ENCODE measurements at regions not wholly inside any gene's neighbourhood (a gene's known extent, or its start where the extent isn't known, plus 50 kb on each side); places are given as distances from the start of the nearest gene placed in this dataset.

DNA sequence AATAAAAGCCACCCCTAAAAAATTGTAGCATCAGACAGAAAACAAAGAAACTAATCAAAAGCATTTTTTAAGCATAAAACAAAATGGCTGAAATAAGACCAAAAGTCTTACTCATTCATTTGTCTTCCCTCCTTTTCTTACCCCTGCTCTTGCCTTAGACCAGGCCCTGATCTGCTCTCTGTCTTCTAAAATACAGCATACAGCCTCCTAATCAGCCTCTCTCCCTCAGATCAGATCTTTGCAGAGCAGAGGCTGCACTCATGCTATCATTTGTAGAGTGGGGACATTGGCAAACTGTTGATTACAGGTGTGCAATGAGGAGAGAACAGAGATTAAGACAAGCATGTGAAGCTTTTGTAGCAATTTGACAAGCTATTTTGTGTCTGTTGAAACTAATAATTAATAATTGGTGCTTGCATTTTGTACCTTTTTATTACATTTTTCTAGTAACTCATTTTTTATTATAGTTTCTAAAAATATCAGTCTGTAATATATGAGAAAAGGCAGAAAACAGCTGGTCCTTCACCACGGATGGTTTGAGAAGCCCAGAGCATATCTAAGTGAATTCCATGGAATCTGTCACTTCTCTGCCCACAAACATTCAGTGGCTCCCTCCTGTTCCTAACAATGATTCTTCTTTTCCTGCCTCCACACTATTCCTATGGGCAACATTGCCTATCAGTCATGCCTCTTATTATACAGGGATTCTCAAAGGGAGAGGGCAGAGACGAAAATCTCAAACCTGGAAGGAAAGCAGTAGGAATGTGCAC is 286.2 kb upstream of the STT3B start:
- no peaks in the 10 kb centered on the region for H3K36me3 ChIP-seq (ENCODE audit: control insufficient read depth, insufficient read depth, low read length)
- DNase-seq = peak; percentile 44
- H3K9ac ChIP-seq (ENCODE audit: low read length) = no peak overlapping the region
- no peak overlapping the region for H3K56ac ChIP-seq (ENCODE audit: low read length)
- H3K23ac ChIP-seq (ENCODE audit: low read length) = no peak overlapping the region
- H2BK15ac ChIP-seq (replicated peaks; ENCODE audit: low read depth) = no peak overlapping the region
- no peak overlapping the region for H2AK5ac ChIP-seq (ENCODE audit: low read length)
- H3K79me1 ChIP-seq (ENCODE audit: low read length) = no peaks in the 10 kb centered on the region
- H3K4me1 ChIP-seq (ENCODE audit: control insufficient read depth, low read depth, low read length) = no peaks in the 10 kb centered on the region
- H2BK5ac ChIP-seq (ENCODE audit: low read length) = no peak overlapping the region
- H3K18ac ChIP-seq (ENCODE audit: low read length) = no peak overlapping the region
- no CpG with 5 or more reads among the region's 2 CpGs for WGBS (ENCODE audit: extremely low coverage, insufficient coverage, low lambda C conversion rate)
- H3K79me2 ChIP-seq (ENCODE audit: control insufficient read depth, insufficient read depth, low read length) = no peaks in the 10 kb centered on the region
- H3K27ac ChIP-seq (ENCODE audit: low read depth, low read length) = no peak overlapping the region
- H2BK120ac ChIP-seq (ENCODE audit: low read depth, low read length) = no peak overlapping the region
- no peaks in the 10 kb centered on the region for H3K27me3 ChIP-seq (ENCODE audit: insufficient read depth, low read length, poor library complexity)
- H3K4me2 ChIP-seq (ENCODE audit: low read length) = no peak overlapping the region
- no peak overlapping the region for H3K4me3 ChIP-seq (ENCODE audit: low read length)
- no peak overlapping the region for H3K4ac ChIP-seq (ENCODE audit: low read depth, low read length)
- H4K5ac ChIP-seq (ENCODE audit: low read length) = no peak overlapping the region
- no peak overlapping the region for H4K8ac ChIP-seq (ENCODE audit: low read depth, low read length)

DNA sequence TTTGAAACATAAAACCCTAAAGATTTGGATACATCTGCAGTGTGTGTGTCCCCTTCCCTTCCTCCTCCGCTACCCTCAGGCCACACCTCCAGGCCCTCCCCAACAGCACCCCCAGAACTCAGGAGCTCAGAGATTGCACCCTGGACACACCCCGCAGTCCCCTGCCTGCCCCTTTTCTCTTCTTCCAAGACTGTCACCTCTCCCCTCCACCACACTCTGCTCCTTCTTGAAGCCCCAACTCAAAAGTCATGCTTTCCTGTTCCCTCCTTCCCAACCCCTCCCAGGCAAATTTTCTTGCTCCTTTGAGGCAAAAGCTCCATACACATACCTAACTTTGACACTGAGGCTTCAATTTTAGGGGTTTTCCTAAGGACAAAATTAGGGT is 285.7 kb upstream of the STT3B start:
- Histone ChIP-seq H3K27ac (ENCODE audit: low read depth, low read length) (no peak overlapping the region), H2BK120ac (ENCODE audit: low read depth, low read length) (no peak overlapping the region), H2BK15ac (replicated peaks; ENCODE audit: low read depth) (no peak overlapping the region), H3K36me3 (ENCODE audit: control insufficient read depth, insufficient read depth, low read length) (no peaks in the 10 kb centered on the region), H3K4ac (ENCODE audit: low read depth, low read length) (no peak overlapping the region), H2BK5ac (ENCODE audit: low read length) (no peak overlapping the region), H3K4me2 (ENCODE audit: low read length) (no peak overlapping the region), H2AK5ac (ENCODE audit: low read length) (no peak overlapping the region), H3K79me1 (ENCODE audit: low read length) (no peaks in the 10 kb centered on the region), H3K23ac (ENCODE audit: low read length) (no peak overlapping the region), H4K5ac (ENCODE audit: low read length) (no peak overlapping the region), H3K4me3 (ENCODE audit: low read length) (no peak overlapping the region), H3K27me3 (ENCODE audit: insufficient read depth, low read length, poor library complexity) (no peaks in the 10 kb centered on the region), H3K18ac (ENCODE audit: low read length) (no peak overlapping the region), H3K79me2 (ENCODE audit: control insufficient read depth, insufficient read depth, low read length) (no peaks in the 10 kb centered on the region), H3K9ac (ENCODE audit: low read length) (no peak overlapping the region), H3K56ac (ENCODE audit: low read length) (no peak overlapping the region), H4K8ac (ENCODE audit: low read depth, low read length) (no peak overlapping the region), H3K4me1 (ENCODE audit: control insufficient read depth, low read depth, low read length) (no peaks in the 10 kb centered on the region)
- no CpG with 5 or more reads among the region's 2 CpGs for WGBS (ENCODE audit: extremely low coverage, insufficient coverage, low lambda C conversion rate)
- DNase-seq = no peak

DNA sequence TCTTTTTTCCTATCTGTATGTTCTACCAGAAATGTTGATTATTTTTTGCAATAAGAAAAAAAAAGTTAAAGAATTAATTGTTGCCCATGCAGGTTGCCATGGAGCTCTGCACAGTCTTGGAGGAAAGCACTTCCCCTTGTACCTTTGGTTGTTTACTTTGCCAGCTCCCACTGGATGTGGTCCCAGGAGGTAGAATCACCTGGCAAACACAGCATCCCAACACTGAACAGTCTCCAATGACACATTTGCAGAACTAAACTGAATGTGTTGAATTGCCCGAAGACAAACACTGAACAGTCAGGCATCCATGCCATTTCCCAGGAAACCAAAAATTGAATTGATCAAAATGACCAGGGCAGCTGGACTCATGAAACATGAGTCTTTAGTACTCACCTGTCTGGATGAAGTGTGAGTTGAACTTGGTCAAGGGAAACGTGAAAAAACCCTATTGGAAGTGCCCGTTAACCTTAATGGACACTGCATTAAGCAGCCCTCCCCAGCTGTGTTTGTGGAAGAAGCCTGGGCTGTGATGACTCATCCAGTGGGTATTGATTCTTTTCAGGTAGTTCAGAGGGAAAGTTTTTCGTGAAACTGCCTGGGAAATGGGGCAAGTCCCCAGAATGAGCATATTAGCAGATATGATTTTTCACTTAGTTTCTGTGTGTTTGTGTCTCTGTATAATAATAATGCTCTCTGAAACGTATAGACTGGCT is 284.7 kb upstream of the STT3B start:
- peak; percentile 44 for DNase-seq
- Histone ChIP-seq H3K4me1 (ENCODE audit: control insufficient read depth, low read depth, low read length) (no peaks in the 10 kb centered on the region), H3K27ac (ENCODE audit: low read depth, low read length) (no peak overlapping the region), H3K4me2 (ENCODE audit: low read length) (no peak overlapping the region), H3K79me1 (ENCODE audit: low read length) (no peaks in the 10 kb centered on the region), H3K9ac (ENCODE audit: low read length) (no peak overlapping the region), H4K8ac (ENCODE audit: low read depth, low read length) (no peak overlapping the region), H2BK120ac (ENCODE audit: low read depth, low read length) (no peak overlapping the region), H3K18ac (ENCODE audit: low read length) (no peak overlapping the region), H2BK5ac (ENCODE audit: low read length) (no peak overlapping the region), H3K56ac (ENCODE audit: low read length) (no peak overlapping the region), H4K5ac (ENCODE audit: low read length) (no peak overlapping the region), H3K79me2 (ENCODE audit: control insufficient read depth, insufficient read depth, low read length) (no peaks in the 10 kb centered on the region), H3K4ac (ENCODE audit: low read depth, low read length) (no peak overlapping the region), H3K23ac (ENCODE audit: low read length) (no peak overlapping the region), H3K27me3 (ENCODE audit: insufficient read depth, low read length, poor library complexity) (no peaks in the 10 kb centered on the region), H2AK5ac (ENCODE audit: low read length) (no peak overlapping the region), H3K36me3 (ENCODE audit: control insufficient read depth, insufficient read depth, low read length) (no peaks in the 10 kb centered on the region), H3K4me3 (ENCODE audit: low read length) (no peak overlapping the region), H2BK15ac (replicated peaks; ENCODE audit: low read depth) (no peak overlapping the region)
- WGBS (ENCODE audit: extremely low coverage, insufficient coverage, low lambda C conversion rate) = no CpG with 5 or more reads among the region's 5 CpGs

DNA sequence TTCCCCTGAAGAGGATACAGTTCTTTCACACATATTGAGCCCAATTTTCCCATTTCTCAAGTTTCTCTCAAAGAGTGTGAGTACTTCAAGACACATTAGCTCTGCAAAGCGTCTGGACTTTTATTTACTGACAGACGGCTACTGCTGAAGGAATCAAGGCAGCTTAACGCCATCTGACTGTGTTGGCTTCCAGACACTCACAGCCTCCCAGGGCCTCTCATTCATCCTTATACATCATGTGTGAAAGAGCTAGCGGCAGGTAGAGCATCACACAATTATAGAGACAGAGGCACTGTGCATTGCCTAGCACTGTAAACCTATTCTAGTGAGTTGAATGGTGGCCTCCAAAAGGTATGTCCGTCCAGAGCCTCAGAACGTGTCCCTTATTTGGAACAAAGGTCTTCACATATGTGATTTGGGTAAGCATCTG is 284.1 kb upstream of the STT3B start:
- Histone ChIP-seq H3K4ac (ENCODE audit: low read depth, low read length) (no peak overlapping the region), H3K4me2 (ENCODE audit: low read length) (no peak overlapping the region), H3K56ac (ENCODE audit: low read length) (no peak overlapping the region), H3K18ac (ENCODE audit: low read length) (no peak overlapping the region), H3K27ac (ENCODE audit: low read depth, low read length) (no peak overlapping the region), H2BK5ac (ENCODE audit: low read length) (no peak overlapping the region), H4K8ac (ENCODE audit: low read depth, low read length) (no peak overlapping the region), H3K79me2 (ENCODE audit: control insufficient read depth, insufficient read depth, low read length) (no peaks in the 10 kb centered on the region), H3K4me1 (ENCODE audit: control insufficient read depth, low read depth, low read length) (no peaks in the 10 kb centered on the region), H3K23ac (ENCODE audit: low read length) (no peak overlapping the region), H3K79me1 (ENCODE audit: low read length) (no peaks in the 10 kb centered on the region), H3K4me3 (ENCODE audit: low read length) (no peak overlapping the region), H3K36me3 (ENCODE audit: control insufficient read depth, insufficient read depth, low read length) (no peaks in the 10 kb centered on the region), H2AK5ac (ENCODE audit: low read length) (no peak overlapping the region), H3K9ac (ENCODE audit: low read length) (no peak overlapping the region), H2BK120ac (ENCODE audit: low read depth, low read length) (no peak overlapping the region), H2BK15ac (replicated peaks; ENCODE audit: low read depth) (no peak overlapping the region), H4K5ac (ENCODE audit: low read length) (no peak overlapping the region), H3K27me3 (ENCODE audit: insufficient read depth, low read length, poor library complexity) (no peaks in the 10 kb centered on the region)
- no peak for DNase-seq
- WGBS (ENCODE audit: extremely low coverage, insufficient coverage, low lambda C conversion rate) = no CpG with 5 or more reads among the region's 6 CpGs

DNA sequence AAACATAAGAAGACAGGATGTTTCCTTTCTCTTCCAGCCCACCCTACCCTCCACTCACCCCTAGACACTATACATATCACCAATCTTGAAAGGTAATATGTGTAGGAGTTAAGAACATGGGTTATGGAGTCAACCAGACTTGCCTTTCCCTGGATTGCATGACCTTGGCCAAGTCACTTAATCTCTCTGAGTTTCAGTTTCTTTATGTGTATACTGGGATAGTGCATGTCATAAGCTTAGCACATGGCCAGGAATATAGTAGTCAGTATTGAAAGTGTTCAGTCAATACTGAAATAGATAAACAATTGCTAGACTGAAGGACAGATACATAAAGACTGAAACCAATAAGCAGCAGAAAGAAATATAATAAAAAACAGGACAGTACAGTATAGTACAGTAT is 283.2 kb upstream of the STT3B start:
- Histone ChIP-seq H4K8ac (ENCODE audit: low read depth, low read length) (no peak overlapping the region), H3K4ac (ENCODE audit: low read depth, low read length) (no peak overlapping the region), H3K4me1 (ENCODE audit: control insufficient read depth, low read depth, low read length) (no peaks in the 10 kb centered on the region), H3K4me3 (ENCODE audit: low read length) (no peak overlapping the region), H3K4me2 (ENCODE audit: low read length) (no peak overlapping the region), H3K9ac (ENCODE audit: low read length) (no peak overlapping the region), H3K36me3 (ENCODE audit: control insufficient read depth, insufficient read depth, low read length) (no peaks in the 10 kb centered on the region), H2BK120ac (ENCODE audit: low read depth, low read length) (no peak overlapping the region), H3K79me1 (ENCODE audit: low read length) (no peaks in the 10 kb centered on the region), H4K5ac (ENCODE audit: low read length) (no peak overlapping the region), H3K79me2 (ENCODE audit: control insufficient read depth, insufficient read depth, low read length) (no peaks in the 10 kb centered on the region), H2BK15ac (replicated peaks; ENCODE audit: low read depth) (no peak overlapping the region), H3K56ac (ENCODE audit: low read length) (no peak overlapping the region), H3K23ac (ENCODE audit: low read length) (no peak overlapping the region), H3K27ac (ENCODE audit: low read depth, low read length) (no peak overlapping the region), H3K18ac (ENCODE audit: low read length) (no peak overlapping the region), H2BK5ac (ENCODE audit: low read length) (no peak overlapping the region), H2AK5ac (ENCODE audit: low read length) (no peak overlapping the region), H3K27me3 (ENCODE audit: insufficient read depth, low read length, poor library complexity) (no peaks in the 10 kb centered on the region)
- no peak for DNase-seq
